ENCODE measurements at regions not wholly inside any gene's neighbourhood (a gene's known extent, or its start where the extent isn't known, plus 50 kb on each side); places are given as distances from the start of the nearest gene placed in this dataset.

GRCh38 chr18:10099539-10100140, 185.8 kb downstream of the VAPA start (continued):
- TF ChIP-seq ZNF462 (CRISPR knock-in tag; IDR thresholded peaks at IDR 0.05): no peak
- no peak for TF ChIP-seq STAT1 (IDR thresholded peaks at IDR 0.05; ENCODE audit: unreplicated experiment)
- no peak for TF ChIP-seq POLR2AphosphoS5 (IDR thresholded peaks at IDR 0.05; ENCODE audit: low read depth)
- TF ChIP-seq EZH2 (IDR thresholded peaks at IDR 0.05; ENCODE audit: low read depth, unreplicated experiment): no peak
- no peak for TF ChIP-seq ETS1 (IDR thresholded peaks at IDR 0.05)
- no peak for TF ChIP-seq CTCF (conservative IDR thresholded peaks at IDR 0.05; ENCODE audit: low read depth in 2 of 2)
